H1 (cell line): ENCODE measurements at regions not wholly inside any gene's neighbourhood (a gene's known extent, or its start where the extent isn't known, plus 50 kb on each side); places are given as distances from the start of the nearest gene placed in this dataset.

Experiments
- CTCF ChIA-PET: fragments of 300-600 bp; sonication (Branson Sonifier 250); formaldehyde crosslinking; loops from one replicate; lab custom pipeline; 2021; ENCODE audit not compliant: partially characterized antibody; lab: Charles Lee
- POLR2A ChIA-PET: fragments of 300-600 bp; sonication (Branson Sonifier 250); formaldehyde crosslinking; loops from one replicate; lab custom pipeline; 2021; ENCODE audit warnings: inconsistent platforms; ENCODE audit not compliant: partially characterized antibody; lab: Charles Lee
- DNase-seq, 2 experiments: peaks; one replicate each; pipeline versions ENCODE4 v3.0.0 to v3.0.0-alpha.2; 2010 to 2022; ENCODE audit warnings: low spot score in 2 of 2, low read depth in 1 of 2, mixed read lengths in 1 of 2
- FAIRE-seq: peaks from 2 replicates; lab custom pipeline; 2011; peaks lifted over from hg19 to GRCh38; lab: Jason Lieb, UNC
- H2AFZ ChIP-seq: 2 replicates; pipeline ENCODE4 v1.8.1; 2012; ENCODE audit warnings: low read length, inconsistent platforms
- H2AK5ac ChIP-seq: 2 replicates; pipeline ENCODE4 v1.6.1; 2013; ENCODE audit warnings: low read depth, low read length
- H2BK120ac ChIP-seq: replicated peaks from 2 replicates; pipeline ENCODE3; 2013; ENCODE audit warnings: low read depth, low read length, inconsistent platforms
- H2BK12ac ChIP-seq: 2 replicates; pipeline ENCODE4 v1.6.1; 2013; ENCODE audit warnings: low read depth, low read length
- H2BK15ac ChIP-seq: 2 replicates; pipeline ENCODE4 v1.6.1; 2013; ENCODE audit warnings: low read length
- H2BK20ac ChIP-seq: 2 replicates; pipeline ENCODE4 v1.6.1; 2013; ENCODE audit warnings: low read length
- H2BK5ac ChIP-seq: 2 replicates; pipeline ENCODE4 v1.6.1; 2013; ENCODE audit warnings: low read depth, low read length
- H3K14ac ChIP-seq: 2 replicates; pipeline ENCODE4 v1.6.1; 2013; ENCODE audit warnings: inconsistent platforms; ENCODE audit not compliant: insufficient read length
- H3K18ac ChIP-seq: 2 replicates; pipeline ENCODE4 v1.6.1; 2013; ENCODE audit warnings: low read length; ENCODE audit errors: extremely low read depth
- H3K23ac ChIP-seq: 2 replicates; pipeline ENCODE4 v1.6.1; 2013; ENCODE audit warnings: inconsistent platforms; ENCODE audit not compliant: insufficient read length
- H3K23me2 ChIP-seq: 2 replicates; pipeline ENCODE4 v1.6.1; 2013; ENCODE audit warnings: low read depth, low read length
- H3K27ac ChIP-seq: 2 replicates; pipeline ENCODE4 v1.6.1; 2011; ENCODE audit warnings: low read depth, low read length, inconsistent platforms
- H3K27me3 ChIP-seq, 4 experiments: replicated peaks in 1 of 4; 1 replicate in 1 of 4; 2 replicates in 3 of 4; pipeline versions ENCODE4 v1.6.1 to v1.8.1; 2011 to 2013; ENCODE audit warnings: low read length in 3 of 4, mild to moderate bottlenecking in 3 of 4, inconsistent platforms in 2 of 4, mixed read lengths in 2 of 4, moderate library complexity in 1 of 4; ENCODE audit not compliant: control insufficient read depth in 3 of 4, insufficient read depth in 3 of 4; ENCODE audit errors: extremely low read depth in 1 of 4
- H3K36me3 ChIP-seq, 4 experiments: 2 replicates each; pipeline versions ENCODE4 v1.6.1 to v1.8.1; 2011 to 2013; ENCODE audit warnings: mild to moderate bottlenecking in 4 of 4, low read length in 3 of 4, moderate library complexity in 2 of 4, control low read depth in 1 of 4, inconsistent platforms in 1 of 4; ENCODE audit not compliant: insufficient read depth in 4 of 4, control insufficient read depth in 2 of 4
- H3K4ac ChIP-seq: replicated peaks from 2 replicates; pipeline ENCODE3; 2013; ENCODE audit warnings: low read length, low read depth, mixed read lengths, inconsistent platforms; ENCODE audit not compliant: insufficient read length
- H3K4me1 ChIP-seq, 4 experiments: replicated peaks in 1 of 4; 1 replicate in 1 of 4; 2 replicates in 3 of 4; pipeline versions ENCODE4 v1.6.1 to v1.8.1; 2011 to 2013; ENCODE audit warnings: low read length in 3 of 4, inconsistent platforms in 2 of 4, mixed read lengths in 1 of 4; ENCODE audit not compliant: insufficient read depth in 4 of 4, control insufficient read depth in 3 of 4
- H3K4me2 ChIP-seq, 2 experiments: 2 replicates each; pipeline versions ENCODE4 v1.6.1 to v1.8.1; 2011 to 2013; ENCODE audit warnings: low read depth in 2 of 2, low read length in 2 of 2, control low read depth in 1 of 2, inconsistent platforms in 1 of 2, mild to moderate bottlenecking in 1 of 2; ENCODE audit not compliant: insufficient read depth in 1 of 2
- H3K4me3 ChIP-seq, 4 experiments: fragments of 200-600, 300-600 bp in 1 of 4; sonication (generic), shearing (Covaris generic), sonication (Bioruptor Twin) in 1 of 4; 2 replicates each; pipeline versions ENCODE4 v1.5.1 to v1.8.1; 2011 to 2016; ENCODE audit warnings: low read length in 4 of 4, low read depth in 3 of 4, control low read depth in 2 of 4, inconsistent platforms in 2 of 4, mild to moderate bottlenecking in 2 of 4, mixed read lengths in 1 of 4, moderate library complexity in 1 of 4; ENCODE audit not compliant: insufficient read depth in 2 of 4; ENCODE audit errors: extremely low read depth in 1 of 4
- H3K56ac ChIP-seq: replicated peaks from 2 replicates; pipeline ENCODE3; 2013; ENCODE audit warnings: low read depth, mild to moderate bottlenecking, mixed read lengths, low read length, inconsistent platforms; ENCODE audit not compliant: insufficient read length
- H3K79me1 ChIP-seq: 2 replicates; pipeline ENCODE4 v1.6.1; 2013; ENCODE audit warnings: low read depth, low read length, control low read depth
- H3K79me2 ChIP-seq, 2 experiments: 2 replicates each; pipeline versions ENCODE4 v1.6.1 to v1.8.1; 2012 to 2013; ENCODE audit warnings: low read length in 2 of 2, mild to moderate bottlenecking in 2 of 2, inconsistent platforms in 1 of 2; ENCODE audit not compliant: insufficient read depth in 2 of 2, control insufficient read depth in 1 of 2
- H3K9ac ChIP-seq, 4 experiments: replicated peaks in 1 of 4; 1 replicate in 1 of 4; 2 replicates in 3 of 4; pipeline versions ENCODE4 v1.6.1 to v1.8.1; 2011 to 2013; ENCODE audit warnings: low read depth in 3 of 4, low read length in 3 of 4, control low read depth in 2 of 4, mild to moderate bottlenecking in 2 of 4, moderate library complexity in 2 of 4, inconsistent platforms in 1 of 4; ENCODE audit errors: extremely low read depth in 1 of 4
- H3K9me3 ChIP-seq, 2 experiments: 2 replicates each; pipeline versions ENCODE4 v1.6.1 to v1.8.1; 2012 to 2013; ENCODE audit warnings: mild to moderate bottlenecking in 2 of 2, moderate library complexity in 2 of 2, control low read depth in 1 of 2, inconsistent platforms in 1 of 2, low read depth in 1 of 2, low read length in 1 of 2, mixed read lengths in 1 of 2; ENCODE audit not compliant: insufficient read depth in 2 of 2
- H4K20me1 ChIP-seq, 2 experiments: replicated peaks in 1 of 2; 2 replicates each; pipeline versions ENCODE3 to v1.8.1; 2011 to 2013; ENCODE audit warnings: inconsistent platforms in 2 of 2, low read length in 2 of 2, mild to moderate bottlenecking in 1 of 2; ENCODE audit not compliant: insufficient read depth in 2 of 2, control insufficient read depth in 1 of 2
- H4K5ac ChIP-seq: 2 replicates; pipeline ENCODE4 v1.6.1; 2013; ENCODE audit warnings: low read length, low read depth, mixed read lengths, inconsistent platforms; ENCODE audit not compliant: insufficient read length
- H4K8ac ChIP-seq: 2 replicates; pipeline ENCODE4 v1.8.0; 2013; ENCODE audit warnings: mild to moderate bottlenecking, moderate library complexity, low read length, inconsistent platforms; ENCODE audit not compliant: insufficient read depth; ENCODE audit errors: extremely low read depth
- H4K91ac ChIP-seq: replicated peaks from 2 replicates; pipeline ENCODE3; 2013; ENCODE audit warnings: low read length, mixed read lengths, inconsistent platforms; ENCODE audit not compliant: insufficient read length
- BCL11A ChIP-seq, 2 experiments: IDR thresholded peaks; one replicate each; pipeline ENCODE4 v1.6.1; 2011; ENCODE audit warnings: low read depth in 2 of 2, low read length in 2 of 2, mild to moderate bottlenecking in 2 of 2
- CREB1 ChIP-seq: IDR thresholded peaks from 2 replicates; pipeline ENCODE4 v1.6.1; 2012; ENCODE audit warnings: inconsistent platforms
- GTF2F1 ChIP-seq: IDR thresholded peaks from 2 replicates; pipeline ENCODE4 v1.6.1; 2012; ENCODE audit warnings: low read depth, low read length, improper control_type of control experiment, borderline replicate concordance
- HDAC6 ChIP-seq: IDR thresholded peaks from one replicate; pipeline ENCODE4 v1.7.1; 2012; ENCODE audit warnings: low read depth, mild to moderate bottlenecking, inconsistent platforms, low read length, moderate library complexity
- MAFK ChIP-seq: IDR thresholded peaks from 2 replicates; pipeline ENCODE4 v1.6.1; 2012; ENCODE audit warnings: low read depth, mild to moderate bottlenecking, improper control_type of control experiment, low read length
- POLR2A ChIP-seq, 2 experiments: IDR thresholded peaks; 1 replicate in 1 of 2; 2 replicates in 1 of 2; pipeline ENCODE4 v1.6.1; 2011; ENCODE audit warnings: low read depth in 2 of 2, low read length in 2 of 2, mild to moderate bottlenecking in 2 of 2; ENCODE audit errors: control extremely low read depth in 1 of 2
- SAP30 ChIP-seq: fragments of 300-600 bp; sonication (generic); IDR thresholded peaks from 2 replicates; pipeline ENCODE4 v1.7.1; 2012; ENCODE audit warnings: low read length, moderate library complexity, mild to moderate bottlenecking, inconsistent platforms; ENCODE audit not compliant: insufficient read depth, insufficient replicate concordance
- SP1 ChIP-seq: IDR thresholded peaks from 2 replicates; pipeline ENCODE4 v1.6.1; 2011; ENCODE audit warnings: low read depth, low read length
- TBP ChIP-seq: IDR thresholded peaks from 2 replicates; pipeline ENCODE4 v1.6.1; 2011; ENCODE audit warnings: low read depth, low read length, improper control_type of control experiment
- YY1 ChIP-seq: IDR thresholded peaks from 2 replicates; pipeline ENCODE4 v1.6.1; 2011; ENCODE audit warnings: low read depth, mild to moderate bottlenecking, low read length
- WGBS, 2 experiments: shearing (Covaris generic) in 1 of 2; methylation state at CpG; one replicate each; pipeline versions ENCODE4 v1.1.6 to v1.1.7; 2013 to 2015; ENCODE audit warnings: low lambda C conversion rate in 2 of 2, mixed read lengths in 2 of 2, inconsistent platforms in 1 of 2, low coverage in 1 of 2, missing lambda C conversion rate in 1 of 2; ENCODE audit not compliant: insufficient replicate concordance in 2 of 2, insufficient coverage in 1 of 2, insufficient read length in 1 of 2; ENCODE audit errors: extremely low coverage in 1 of 2, missing lambda C conversion rate in 1 of 2; 5-methylcytosine and 5-hydroxymethylcytosine counted together

- H2BK120ac ChIP-seq = no peak overlapping the region
- H4K20me1 ChIP-seq = no peaks in the 10 kb centered on the region
- no peak overlapping the region for H3K23ac ChIP-seq
- no peak for FAIRE-seq
- H3K79me1 ChIP-seq = no peaks in the 10 kb centered on the region
- H3K79me2 ChIP-seq = no peaks in the 10 kb centered on the region
- no peak overlapping the region for H3K27ac ChIP-seq
- H2BK20ac ChIP-seq = no peak overlapping the region
- no peak for DNase-seq
- H3K56ac ChIP-seq = no peak overlapping the region
- H3K36me3 ChIP-seq = no peaks in the 10 kb centered on the region
- H3K9ac ChIP-seq = no peak overlapping the region
- no peak overlapping the region for H3K4me2 ChIP-seq
- no peak overlapping the region for H3K4me3 ChIP-seq
- no peak for TF ChIP-seq SAP30
- no peak for TF ChIP-seq POLR2A (IDR thresholded peaks at IDR 0.05; ENCODE audit: control extremely low read depth in 1 of 2, low read depth in 2 of 2, low read length in 2 of 2)
- no peak for TF ChIP-seq SP1
- no peak for TF ChIP-seq BCL11A (IDR thresholded peaks at IDR 0.05; ENCODE audit: low read depth in 2 of 2, low read length in 2 of 2)
- no peak for TF ChIP-seq HDAC6
- no peak for TF ChIP-seq GTF2F1
- no peak for TF ChIP-seq MAFK
- no peak for TF ChIP-seq YY1
- no peak for TF ChIP-seq CREB1
- no peak for TF ChIP-seq TBP
- no peak overlapping the region for H3K14ac ChIP-seq
- H3K23me2 ChIP-seq = no peaks in the 10 kb centered on the region
- no peak overlapping the region for H2AFZ ChIP-seq
- no peaks in the 10 kb centered on the region; a peak in 1 of 4 replicates for H3K9me3 ChIP-seq
- ChIA-PET CTCF (interaction anchor here (1.1 to 3.2 kb wide), 6 partner anchors 12 to 247 kb away, joined by 3 to 36 read pairs (median 4); no protein-coding TSS in a partner anchor), POLR2A (no interaction called here)
- no peak overlapping the region for H4K91ac ChIP-seq
- WGBS, 2 experiments = 88% methylated on average over 1 of the region's 1 CpG; no CpG with 5 or more reads in 1 of the 2 experiments
- no peak overlapping the region for H2BK12ac ChIP-seq
- no peak overlapping the region for H2BK15ac ChIP-seq
- no peak overlapping the region for H3K18ac ChIP-seq
- no peak overlapping the region for H4K5ac ChIP-seq
- H3K27me3 ChIP-seq = no peaks in the 10 kb centered on the region
- H3K4me1 ChIP-seq = no peaks in the 10 kb centered on the region
- no peak overlapping the region for H3K4ac ChIP-seq
- H2BK5ac ChIP-seq = no peak overlapping the region
- no peak overlapping the region for H4K8ac ChIP-seq
- H2AK5ac ChIP-seq = no peak overlapping the region
These were observed 82.5 kb upstream of the CAMK1G start for GRCh38 chr1:209500993-209501392.
